Stimulated activated CD8-positive, alpha-beta memory T cell treated with anti-CD3 and anti-CD28 coated beads, Interleukin-15, amount 100 ng/mL, for 4 hours (primary cell): ENCODE measurements at regions not wholly inside any gene's neighbourhood (a gene's known extent, or its start where the extent isn't known, plus 50 kb on each side); places are given as distances from the start of the nearest gene placed in this dataset.
"Not testable (repeated sequence)": the region's sequence is repeated elsewhere in the genome, so short reads cannot be mapped to it uniquely, and the experiment has no call there.

Experiments
- DNase-seq, 2 donors: peaks; one replicate each; pipeline ENCODE4 v3.0.0-alpha.2; 2020; ENCODE audit warnings: low read depth in 2 of 2

DNA sequence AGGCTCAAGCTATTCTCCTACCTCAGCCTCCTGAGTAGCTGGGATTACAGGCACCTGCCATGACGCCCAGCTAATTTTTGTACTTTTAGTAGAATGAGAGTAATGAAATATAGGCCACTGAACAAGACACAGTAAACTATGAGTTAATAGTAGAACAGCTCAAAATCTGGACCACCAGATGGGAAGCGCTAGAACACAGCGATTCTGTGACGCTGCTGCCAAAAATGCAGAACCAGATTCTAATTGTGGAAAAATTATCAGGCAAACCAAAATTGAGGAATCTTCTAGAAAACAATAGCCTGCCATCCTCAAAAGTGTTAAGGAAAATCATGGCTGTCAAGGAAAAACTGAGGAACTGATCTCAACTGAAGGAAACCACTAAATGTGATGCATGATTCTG lies 111.4 kb upstream of the TIAM1 start:
- no peak for DNase-seq

DNA sequence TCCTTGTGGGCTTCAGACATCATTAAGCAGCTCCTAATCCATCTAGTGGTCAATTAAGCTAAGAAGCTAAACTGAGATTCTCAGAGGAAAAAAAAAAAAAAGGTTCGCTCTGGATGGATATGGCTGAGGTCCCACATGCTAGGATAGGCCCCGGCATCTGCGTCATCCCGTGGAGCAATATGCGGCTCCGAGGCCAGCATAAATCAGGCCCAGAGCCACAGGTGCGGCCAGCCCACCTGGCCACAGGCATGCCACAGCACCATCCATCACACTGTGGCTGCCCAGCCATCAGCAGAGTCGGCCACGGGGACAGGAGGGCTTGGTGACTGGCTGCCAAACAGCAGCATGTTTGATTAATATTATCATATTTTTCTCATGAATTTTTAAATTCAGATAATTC lies 106.9 kb upstream of the TIAM1 start:
- no peak for DNase-seq

DNA sequence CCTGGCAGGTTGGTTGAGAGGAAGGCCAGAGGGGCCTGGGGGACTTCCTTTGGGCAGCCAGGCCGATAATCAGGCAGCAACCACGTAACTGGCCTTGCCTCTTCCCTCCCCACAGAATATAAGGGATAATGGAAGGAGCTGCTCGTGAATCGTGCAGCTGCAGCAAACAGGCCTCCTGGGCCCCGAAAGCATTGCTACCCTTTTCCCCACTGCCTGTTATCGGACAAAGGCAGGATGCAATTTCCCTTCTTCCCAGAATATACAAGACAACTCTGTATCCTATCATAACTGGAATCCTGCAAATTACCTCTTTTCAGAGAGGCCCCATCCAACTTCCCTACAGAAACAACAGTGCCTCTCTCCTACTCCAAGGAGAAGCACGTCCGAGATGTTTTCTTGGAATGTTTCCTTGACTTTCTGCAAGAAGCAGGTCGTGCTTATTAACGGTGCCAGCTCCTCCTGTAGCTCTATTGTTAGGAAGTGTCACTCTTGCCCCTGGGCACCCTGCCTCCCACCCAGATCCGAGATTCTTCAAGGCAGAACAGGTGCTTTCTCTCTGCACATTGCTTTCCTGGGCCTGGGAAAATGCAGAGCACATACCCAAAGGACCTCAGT lies 106.0 kb upstream of the TIAM1 start:
- DNase-seq = no peak

GRCh38 chr21:31448496-31448895 lies 104.4 kb upstream of the TIAM1 start:
- DNase-seq = no peak

DNA sequence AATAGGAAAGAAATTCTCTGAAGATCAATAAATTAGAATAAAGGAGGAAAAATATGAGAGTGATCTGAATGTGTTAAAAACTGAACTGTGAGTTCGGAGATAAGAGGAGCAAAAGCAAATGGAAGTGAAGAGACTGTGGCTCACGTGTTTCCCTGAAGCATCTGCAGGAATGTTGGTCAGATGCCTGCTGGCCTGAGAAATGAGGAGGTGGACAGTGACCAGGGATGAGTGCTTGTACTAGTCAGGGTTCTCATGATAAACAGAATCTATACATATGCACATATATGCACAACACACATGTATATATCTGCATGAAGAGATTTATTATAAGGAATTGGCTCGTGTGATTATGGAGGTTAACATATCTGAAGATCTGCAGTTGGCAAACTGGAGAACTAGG lies 103.4 kb upstream of the TIAM1 start:
- DNase-seq = no peak

- DNase-seq = peak; percentile 5 to 12
Observed at GRCh38 chr21:31446226-31446855, 102.3 kb upstream of the TIAM1 start.

DNA sequence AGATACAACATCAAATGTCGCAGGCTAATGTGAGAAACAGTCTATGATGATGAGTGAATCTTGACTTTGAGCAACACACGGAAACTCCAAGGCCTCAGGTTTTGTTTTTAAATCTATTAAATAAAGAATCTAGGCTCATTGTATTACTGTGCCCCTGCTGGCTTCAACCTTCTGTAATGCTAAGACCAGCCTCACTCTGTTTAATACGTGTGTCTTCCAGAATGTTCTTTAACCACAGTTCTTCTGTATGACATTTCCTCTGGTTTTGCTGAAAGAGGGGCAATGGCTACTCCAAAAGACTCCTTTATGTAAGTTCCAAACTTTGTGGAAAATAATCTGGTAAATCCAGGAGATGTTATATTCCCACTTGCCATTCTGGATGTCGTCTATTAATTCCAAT lies 101.1 kb upstream of the TIAM1 start:
- DNase-seq = no peak

DNA sequence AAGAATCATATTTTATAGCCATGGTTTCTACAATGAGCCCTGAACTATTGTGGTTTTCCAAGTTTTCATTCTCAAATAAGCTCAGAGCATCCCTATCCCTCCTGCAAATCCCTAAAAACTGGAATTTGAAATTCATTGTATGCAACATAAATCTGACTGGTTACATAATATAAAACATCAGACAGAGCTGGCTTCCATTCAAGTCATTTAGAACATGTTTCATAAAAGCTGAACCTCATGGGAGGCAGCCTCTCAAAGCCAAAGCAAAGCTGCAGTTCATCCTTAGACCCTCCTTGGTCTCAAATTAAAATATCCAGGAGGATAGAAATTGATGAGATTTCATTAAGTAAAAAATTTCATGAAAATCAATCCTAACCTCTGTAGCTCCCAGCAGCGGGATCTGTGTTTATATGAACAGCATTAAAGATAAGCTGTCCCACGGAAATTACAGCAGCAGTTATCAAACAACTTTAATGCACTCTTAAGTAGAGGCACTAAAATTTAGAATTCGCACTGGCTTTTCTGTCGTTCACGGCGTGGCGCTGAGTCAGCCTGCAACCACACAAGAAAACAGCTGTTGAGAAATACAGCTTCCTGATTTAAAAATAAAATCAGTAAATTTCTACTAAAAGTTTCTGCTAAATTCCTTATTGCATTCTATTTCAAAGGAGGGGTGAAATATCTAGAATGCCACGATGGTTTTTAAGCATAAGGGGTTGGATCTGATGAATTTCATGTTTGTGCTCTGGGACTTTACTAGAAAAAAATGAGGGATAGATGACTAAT lies 99.9 kb upstream of the TIAM1 start:
- DNase-seq = no peak

DNA sequence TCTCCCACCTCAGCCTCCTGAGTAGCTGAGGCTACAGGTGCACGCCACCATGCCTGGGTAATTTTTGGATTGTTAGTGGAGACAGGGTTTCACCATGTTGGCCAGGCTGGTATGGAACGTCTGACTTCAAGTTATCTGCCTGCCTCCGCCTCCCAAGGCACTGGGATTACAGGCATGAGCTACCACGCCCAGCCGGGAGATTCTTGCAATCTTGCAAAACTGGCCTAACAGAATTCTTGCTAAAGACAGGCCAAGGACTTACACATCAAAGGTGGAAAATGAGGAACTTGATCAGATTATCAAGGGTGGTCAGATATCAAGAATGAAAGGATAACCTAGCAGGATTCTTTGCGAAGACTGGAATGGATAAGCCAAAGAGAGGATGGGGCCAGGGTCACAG lies 98.3 kb upstream of the TIAM1 start:
- DNase-seq = no peak

DNA sequence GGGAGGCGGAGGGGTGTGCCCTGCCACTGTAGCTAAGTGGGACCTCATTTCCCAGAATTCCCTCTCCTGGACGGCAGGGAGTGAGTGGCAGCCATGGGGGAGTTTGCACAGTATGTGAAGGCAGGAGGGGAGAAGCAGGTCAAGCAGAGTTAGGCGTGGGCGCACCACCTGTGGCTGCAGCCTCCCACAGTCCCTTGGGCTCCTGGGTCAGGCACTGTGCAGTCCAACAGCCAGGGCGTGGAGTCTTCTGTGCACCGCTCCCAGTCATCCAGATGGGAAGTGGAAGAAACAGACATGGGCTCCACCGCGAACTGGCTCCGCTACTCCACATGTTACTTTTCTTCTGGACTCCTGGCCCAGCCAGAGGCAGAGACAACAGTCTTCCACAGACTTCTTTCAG lies 85.4 kb upstream of the TIAM1 start:
- no peak for DNase-seq

DNA sequence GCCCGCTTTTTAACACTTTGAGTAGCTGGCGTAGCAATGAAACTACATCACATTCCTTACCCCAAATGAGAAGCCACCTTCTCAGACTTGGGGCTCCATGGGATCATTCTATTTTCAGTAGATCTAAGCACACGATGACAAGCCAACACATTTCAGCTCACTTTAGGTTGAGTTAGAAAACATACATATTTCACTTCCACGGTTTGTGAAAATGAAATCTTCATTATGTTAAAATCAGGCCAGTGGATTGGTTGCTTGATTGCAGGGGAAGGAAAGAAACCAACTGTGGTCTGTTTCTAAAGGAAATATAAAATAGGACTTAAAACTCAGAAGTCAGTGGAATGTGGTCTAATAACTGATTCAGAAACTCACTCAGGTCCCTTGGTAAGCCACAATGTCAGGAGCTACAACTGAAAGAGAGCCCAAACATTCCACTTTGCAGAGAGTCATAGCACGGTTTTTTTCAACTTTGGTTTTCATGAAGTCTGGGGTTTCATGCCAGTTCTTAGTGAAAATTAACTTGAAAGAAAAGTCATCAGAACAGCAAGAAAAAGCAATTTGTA lies 82.3 kb upstream of the TIAM1 start:
- DNase-seq = no peak

DNA sequence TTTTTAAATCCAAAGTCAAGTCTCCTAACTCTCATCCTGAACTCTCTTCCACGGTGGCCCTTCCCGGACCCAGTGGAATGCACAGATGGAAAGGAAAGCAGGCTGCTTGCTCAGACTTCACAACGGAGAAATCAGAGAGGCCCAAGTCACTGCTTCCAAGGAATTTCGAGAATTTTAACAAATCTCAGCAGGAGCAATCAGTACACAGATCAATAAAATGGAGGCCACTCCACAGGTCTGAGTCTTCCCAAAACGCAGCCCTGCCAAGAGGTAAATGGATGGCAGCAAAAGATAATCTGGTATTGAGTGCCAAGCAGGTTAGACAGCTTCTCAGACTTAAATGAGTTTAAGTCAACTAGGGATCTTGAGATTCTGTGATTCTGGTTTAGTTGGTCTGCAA lies 81.1 kb upstream of the TIAM1 start:
- no peak for DNase-seq

DNA sequence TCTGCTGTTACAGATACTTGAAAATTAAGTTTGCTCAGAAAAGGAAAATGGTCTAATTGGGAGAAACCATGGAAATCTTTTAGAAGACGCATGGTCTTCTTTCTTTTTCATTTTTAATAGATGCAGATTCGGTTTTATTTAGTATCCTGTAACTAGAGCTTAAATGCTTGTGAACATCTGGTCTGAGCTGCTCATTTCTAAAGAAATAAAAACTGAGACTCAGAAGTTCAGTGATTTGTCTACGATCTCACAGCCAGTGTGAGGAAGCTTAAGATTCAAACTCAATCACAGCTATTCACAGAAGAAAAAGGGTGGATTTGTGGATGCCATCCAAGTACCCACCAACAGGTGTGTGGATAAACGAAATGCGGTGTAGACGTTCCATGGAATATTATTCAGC lies 80.0 kb upstream of the TIAM1 start:
- DNase-seq = no peak

GRCh38 chr21:31420988-31421387 lies 76.9 kb upstream of the TIAM1 start:
- DNase-seq = no peak

DNA sequence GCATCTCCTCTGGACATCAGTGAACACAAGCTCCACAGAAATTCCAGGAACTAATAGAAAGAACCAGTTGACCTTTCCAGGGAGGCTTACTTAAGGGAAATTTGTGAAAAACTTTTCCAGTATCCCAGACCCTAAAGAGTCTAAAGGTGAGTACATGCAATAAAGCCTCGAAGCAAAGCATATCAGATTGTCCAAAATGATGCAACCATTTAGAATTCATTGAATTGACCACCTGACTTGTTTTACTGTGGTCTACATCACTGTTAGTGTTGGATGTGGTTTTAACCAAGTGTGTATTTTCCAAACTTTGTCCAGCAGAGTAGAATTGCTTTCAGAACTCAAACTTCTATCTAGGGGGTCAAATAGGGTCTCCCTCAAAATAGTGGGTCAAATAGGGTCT lies 76.3 kb upstream of the TIAM1 start:
- DNase-seq = no peak

GRCh38 chr21:31418377-31419001 lies 74.4 kb upstream of the TIAM1 start:
- DNase-seq = no peak

DNA sequence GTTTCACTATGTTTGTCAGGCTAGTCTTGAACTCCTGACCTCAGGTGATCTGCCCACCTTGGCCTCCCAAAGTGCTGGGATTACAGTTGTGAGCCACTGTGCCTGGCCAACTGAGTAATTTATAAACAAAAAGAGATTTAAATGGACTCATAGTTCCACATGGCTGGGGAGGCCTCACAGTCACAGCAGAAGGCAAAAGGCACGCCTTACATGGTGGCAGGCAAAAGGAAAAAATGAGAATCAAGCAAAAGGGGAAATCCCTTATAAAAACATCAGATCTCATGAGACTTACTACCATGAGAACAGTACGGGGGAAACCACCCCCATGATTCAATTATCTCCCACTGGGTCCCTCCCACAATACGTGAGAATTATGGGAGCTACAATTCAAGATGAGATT lies 73.2 kb upstream of the TIAM1 start:
- DNase-seq = not testable (repeated sequence)

GRCh38 chr21:31416465-31416864 lies 72.4 kb upstream of the TIAM1 start:
- DNase-seq = no peak

DNA sequence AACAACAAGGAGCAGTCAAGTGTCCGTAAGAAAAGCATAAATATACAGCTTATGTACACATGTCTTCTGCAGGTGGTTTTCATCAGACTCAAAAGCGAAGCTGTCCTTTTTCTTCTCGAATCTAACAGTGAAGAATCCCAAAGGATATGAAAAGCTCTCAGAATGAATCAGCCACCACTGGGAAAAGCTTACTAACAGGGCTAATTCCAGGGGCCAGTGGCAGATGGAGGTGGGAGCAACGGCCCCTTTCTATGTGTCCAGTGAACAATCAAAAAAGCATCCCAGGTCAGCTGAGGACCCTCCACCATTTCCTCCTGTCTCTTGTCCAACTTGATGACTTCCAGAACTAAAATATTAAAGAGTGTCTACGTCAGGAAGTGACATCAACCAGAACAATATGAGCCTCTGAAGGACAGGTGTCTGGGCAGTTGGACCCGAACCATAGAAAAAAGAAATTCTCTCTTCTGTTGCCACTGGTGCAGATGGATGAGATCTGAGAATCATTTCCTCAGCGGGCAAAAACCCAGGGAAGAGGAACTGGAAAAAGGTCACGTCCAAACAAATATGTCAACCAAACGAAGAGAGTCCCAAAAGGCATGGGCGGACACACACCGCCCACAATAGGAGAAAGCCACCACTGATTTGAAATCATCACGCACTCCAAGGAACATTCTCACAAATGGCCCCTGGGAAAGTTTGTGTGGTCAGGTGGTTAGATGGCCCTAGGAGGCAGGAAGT lies 70.4 kb upstream of the TIAM1 start:
- no peak for DNase-seq

DNA sequence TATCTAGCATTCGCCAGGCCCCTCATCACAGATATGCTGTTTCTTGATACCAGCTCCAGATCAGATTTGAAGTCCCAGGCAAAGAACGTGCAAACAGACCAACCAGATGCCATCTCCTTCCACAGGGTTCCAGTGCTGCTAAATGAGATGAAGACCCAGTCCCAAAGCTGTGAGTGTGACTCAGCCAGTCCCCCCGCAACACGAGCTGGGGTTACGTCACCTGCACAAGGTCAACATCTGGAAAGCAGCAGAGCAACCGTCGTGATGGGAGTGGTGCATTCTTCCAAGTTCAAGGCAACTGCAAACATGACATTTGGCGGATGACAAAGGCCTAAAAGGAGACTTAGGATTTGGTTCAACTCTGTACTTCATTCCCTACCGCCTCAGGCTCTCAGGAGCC lies 69.6 kb upstream of the TIAM1 start:
- no peak for DNase-seq

DNA sequence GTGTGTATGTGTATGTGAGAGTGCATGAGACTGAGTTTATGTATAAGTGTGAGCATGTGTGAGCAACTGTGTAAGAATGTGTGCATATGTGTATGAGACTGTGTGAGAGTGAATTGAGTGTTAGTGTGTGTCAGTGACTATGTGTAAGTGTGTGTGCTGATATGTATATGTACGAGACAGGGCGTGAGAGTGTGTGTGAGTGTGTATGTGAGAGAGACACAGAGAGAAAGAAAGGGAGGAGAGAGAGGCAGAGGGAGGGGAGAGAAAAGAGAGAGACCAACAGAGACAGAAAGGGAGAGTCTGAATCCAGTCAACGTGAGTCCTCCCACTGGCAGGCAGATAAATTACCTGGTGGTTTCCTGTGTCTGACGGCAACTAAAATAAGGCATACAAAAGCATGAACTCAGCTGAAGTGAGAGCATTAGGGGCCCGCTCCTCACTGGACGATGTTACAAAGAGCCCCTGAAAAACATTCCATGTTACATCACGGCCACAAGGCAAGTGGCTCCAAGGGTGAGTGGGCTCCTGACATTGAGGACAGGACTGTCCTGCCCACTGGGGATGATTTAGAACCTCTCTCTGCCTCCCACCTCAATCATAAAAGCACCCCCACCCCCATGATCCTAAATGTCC lies 66.6 kb upstream of the TIAM1 start:
- DNase-seq = no peak
